ENCODE measurements at regions not wholly inside any gene's neighbourhood (a gene's known extent, or its start where the extent isn't known, plus 50 kb on each side); places are given as distances from the start of the nearest gene placed in this dataset.

DNA sequence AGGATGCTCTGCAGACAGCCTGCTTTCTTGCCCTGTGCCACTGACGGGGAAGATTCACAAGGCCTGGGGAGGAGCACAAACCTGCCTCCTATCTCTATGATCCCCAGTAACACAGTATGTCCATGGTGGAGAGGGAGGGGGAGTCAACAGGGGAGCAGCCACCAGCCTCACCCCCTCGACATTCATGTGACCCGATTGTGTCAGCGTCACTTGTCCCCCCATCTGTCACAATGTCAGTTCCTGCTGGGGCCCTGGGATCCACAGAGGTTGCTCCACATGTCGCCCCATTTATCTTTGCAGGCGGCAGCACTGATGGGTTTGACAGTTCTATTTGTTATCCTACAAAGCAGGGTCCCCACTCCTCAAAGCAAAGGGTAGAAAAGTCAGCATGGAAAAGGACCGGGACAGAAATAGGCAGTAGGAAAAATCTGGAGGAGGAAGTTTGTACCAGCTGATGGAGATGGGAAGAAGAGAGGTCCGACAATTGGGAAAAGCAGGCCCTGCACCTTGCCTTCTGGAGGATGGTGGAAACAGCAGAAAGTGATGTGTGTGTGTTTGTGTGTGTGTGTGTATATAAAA, 130.9 kb downstream of the SEC16B start:
- TF ChIP-seq, protein P1, sequence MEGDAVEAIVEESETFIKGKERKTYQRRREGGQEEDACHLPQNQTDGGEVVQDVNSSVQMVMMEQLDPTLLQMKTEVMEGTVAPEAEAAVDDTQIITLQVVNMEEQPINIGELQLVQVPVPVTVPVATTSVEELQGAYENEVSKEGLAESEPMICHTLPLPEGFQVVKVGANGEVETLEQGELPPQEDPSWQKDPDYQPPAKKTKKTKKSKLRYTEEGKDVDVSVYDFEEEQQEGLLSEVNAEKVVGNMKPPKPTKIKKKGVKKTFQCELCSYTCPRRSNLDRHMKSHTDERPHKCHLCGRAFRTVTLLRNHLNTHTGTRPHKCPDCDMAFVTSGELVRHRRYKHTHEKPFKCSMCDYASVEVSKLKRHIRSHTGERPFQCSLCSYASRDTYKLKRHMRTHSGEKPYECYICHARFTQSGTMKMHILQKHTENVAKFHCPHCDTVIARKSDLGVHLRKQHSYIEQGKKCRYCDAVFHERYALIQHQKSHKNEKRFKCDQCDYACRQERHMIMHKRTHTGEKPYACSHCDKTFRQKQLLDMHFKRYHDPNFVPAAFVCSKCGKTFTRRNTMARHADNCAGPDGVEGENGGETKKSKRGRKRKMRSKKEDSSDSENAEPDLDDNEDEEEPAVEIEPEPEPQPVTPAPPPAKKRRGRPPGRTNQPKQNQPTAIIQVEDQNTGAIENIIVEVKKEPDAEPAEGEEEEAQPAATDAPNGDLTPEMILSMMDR (IDR thresholded peaks at IDR 0.05) = no peak
- TF ChIP-seq POLR2A (IDR thresholded peaks at IDR 0.05) = no peak
